PC-3 (cell line): ENCODE measurements at regions not wholly inside any gene's neighbourhood (a gene's known extent, or its start where the extent isn't known, plus 50 kb on each side); places are given as distances from the start of the nearest gene placed in this dataset.

Source experiments
- EZH2 ChIP-seq: fragments of 300-600 bp; sonication (generic); IDR thresholded peaks from one replicate; pipeline ENCODE4 v1.6.1; 2017; ENCODE audit warnings: antibody characterized with exemption, mild to moderate bottlenecking, low read length; ENCODE audit not compliant: unreplicated experiment
- TF ChIP-seq, protein P1 (sequence below): fragments of 300-600 bp; sonication (generic); conservative IDR thresholded peaks from 2 replicates; pipeline ENCODE4 v1.5.1; 2017; ENCODE audit warnings: antibody characterized with exemption, low read depth, mild to moderate bottlenecking, low read length

DNA sequence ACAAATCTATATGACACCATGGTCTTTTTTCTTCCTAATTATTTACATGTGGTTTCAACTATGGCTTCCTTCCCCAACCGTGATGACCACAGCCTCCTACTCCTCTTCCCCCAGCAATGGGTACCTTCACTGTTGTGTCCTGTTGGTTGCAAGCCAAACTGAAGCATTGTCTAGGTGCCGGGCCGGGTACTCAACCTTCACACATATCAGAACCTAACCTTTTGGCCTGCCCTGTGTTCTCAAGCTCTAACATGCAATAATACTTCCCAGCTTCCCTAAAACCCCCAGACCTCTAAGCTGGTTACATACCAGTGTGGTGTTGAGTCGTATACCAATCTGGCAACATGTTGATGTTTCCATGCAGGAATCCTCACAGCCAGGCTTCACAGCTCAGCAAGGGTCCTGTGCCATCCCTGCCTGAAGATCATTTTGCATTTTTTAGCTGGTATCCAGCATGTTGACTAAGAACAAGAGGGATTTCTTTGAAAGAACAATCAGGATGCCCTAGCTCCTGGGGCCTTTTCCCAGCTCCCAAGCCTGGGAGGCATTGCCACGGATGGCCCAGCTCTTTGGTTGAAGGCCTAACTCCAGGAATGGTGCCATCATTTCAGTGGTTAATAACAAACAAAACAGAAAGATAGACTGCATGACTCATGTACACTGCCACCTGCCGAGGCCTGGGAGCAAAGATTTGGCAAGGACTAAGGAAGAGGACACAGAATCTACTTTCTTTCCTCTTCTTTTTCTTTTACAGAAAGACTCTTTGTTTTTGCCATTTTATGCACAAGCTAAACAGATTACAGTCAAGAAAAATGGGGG lies 373.7 kb upstream of the SALL1 start:
- TF ChIP-seq EZH2, result no peak
- TF ChIP-seq, protein P1, sequence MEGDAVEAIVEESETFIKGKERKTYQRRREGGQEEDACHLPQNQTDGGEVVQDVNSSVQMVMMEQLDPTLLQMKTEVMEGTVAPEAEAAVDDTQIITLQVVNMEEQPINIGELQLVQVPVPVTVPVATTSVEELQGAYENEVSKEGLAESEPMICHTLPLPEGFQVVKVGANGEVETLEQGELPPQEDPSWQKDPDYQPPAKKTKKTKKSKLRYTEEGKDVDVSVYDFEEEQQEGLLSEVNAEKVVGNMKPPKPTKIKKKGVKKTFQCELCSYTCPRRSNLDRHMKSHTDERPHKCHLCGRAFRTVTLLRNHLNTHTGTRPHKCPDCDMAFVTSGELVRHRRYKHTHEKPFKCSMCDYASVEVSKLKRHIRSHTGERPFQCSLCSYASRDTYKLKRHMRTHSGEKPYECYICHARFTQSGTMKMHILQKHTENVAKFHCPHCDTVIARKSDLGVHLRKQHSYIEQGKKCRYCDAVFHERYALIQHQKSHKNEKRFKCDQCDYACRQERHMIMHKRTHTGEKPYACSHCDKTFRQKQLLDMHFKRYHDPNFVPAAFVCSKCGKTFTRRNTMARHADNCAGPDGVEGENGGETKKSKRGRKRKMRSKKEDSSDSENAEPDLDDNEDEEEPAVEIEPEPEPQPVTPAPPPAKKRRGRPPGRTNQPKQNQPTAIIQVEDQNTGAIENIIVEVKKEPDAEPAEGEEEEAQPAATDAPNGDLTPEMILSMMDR, result no peak
